Trophoblast cell (in vitro differentiated cells and primary cell): ENCODE measurements at regions not wholly inside any gene's neighbourhood (a gene's known extent, or its start where the extent isn't known, plus 50 kb on each side); places are given as distances from the start of the nearest gene placed in this dataset.

ENCODE experiments used
- DNase-seq, 2 donors: peaks; one replicate each; pipeline ENCODE4 v3.0.0-alpha.2; 2016
- H2AFZ ChIP-seq: 2 replicates; pipeline ENCODE4 v1.6.1; 2013; ENCODE audit warnings: low read length, moderate library complexity, mild to moderate bottlenecking; ENCODE audit not compliant: insufficient read depth, poor library complexity
- H2AK5ac ChIP-seq: 2 replicates; pipeline ENCODE4 v1.6.1; 2013; ENCODE audit warnings: mild to moderate bottlenecking, low read length
- H2BK120ac ChIP-seq: 2 replicates; pipeline ENCODE4 v1.6.1; 2013; ENCODE audit warnings: low read length, mild to moderate bottlenecking, moderate library complexity; ENCODE audit not compliant: insufficient read depth, poor library complexity
- H2BK12ac ChIP-seq: 2 replicates; pipeline ENCODE4 v1.6.1; 2013; ENCODE audit warnings: mild to moderate bottlenecking, low read length, moderate library complexity
- H2BK5ac ChIP-seq: 2 replicates; pipeline ENCODE4 v1.6.1; 2013; ENCODE audit warnings: low read length, low read depth, moderate library complexity, mild to moderate bottlenecking; ENCODE audit not compliant: poor library complexity
- H3K14ac ChIP-seq: 2 replicates; pipeline ENCODE4 v1.6.1; 2013; ENCODE audit warnings: mild to moderate bottlenecking, low read length
- H3K18ac ChIP-seq: 2 replicates; pipeline ENCODE4 v1.6.1; 2013; ENCODE audit warnings: mild to moderate bottlenecking, low read length
- H3K23ac ChIP-seq: 2 replicates; pipeline ENCODE4 v1.6.1; 2013; ENCODE audit warnings: low read length
- H3K27ac ChIP-seq: 2 replicates; pipeline ENCODE4 v1.5.1; 2013; ENCODE audit warnings: low read depth, mild to moderate bottlenecking, inconsistent platforms, low read length, moderate library complexity
- H3K27me3 ChIP-seq: 2 replicates; pipeline ENCODE4 v1.6.1; 2013; ENCODE audit warnings: inconsistent platforms, mild to moderate bottlenecking, low read length, moderate library complexity; ENCODE audit not compliant: insufficient read depth
- H3K36me3 ChIP-seq, 2 experiments: 1 replicate in 1 of 2; 2 replicates in 1 of 2; pipeline ENCODE4 v1.6.1; 2013; ENCODE audit warnings: low read length in 2 of 2, mild to moderate bottlenecking in 2 of 2, moderate library complexity in 1 of 2; ENCODE audit not compliant: insufficient read depth in 2 of 2, control insufficient read depth in 1 of 2
- H3K4ac ChIP-seq: 2 replicates; pipeline ENCODE4 v1.6.1; 2013; ENCODE audit warnings: low read depth, mild to moderate bottlenecking, low read length, moderate library complexity
- H3K4me1 ChIP-seq, 2 experiments: 1 replicate in 1 of 2; 2 replicates in 1 of 2; pipeline ENCODE4 v1.6.1; 2013; ENCODE audit warnings: low read length in 2 of 2, mild to moderate bottlenecking in 2 of 2, moderate library complexity in 1 of 2; ENCODE audit not compliant: insufficient read depth in 2 of 2, control insufficient read depth in 1 of 2
- H3K4me2 ChIP-seq: 2 replicates; pipeline ENCODE4 v1.6.1; 2013; ENCODE audit warnings: inconsistent platforms, mild to moderate bottlenecking, low read length, moderate library complexity
- H3K4me3 ChIP-seq: 2 replicates; pipeline ENCODE4 v1.5.1; 2013; ENCODE audit warnings: mild to moderate bottlenecking, low read depth, low read length, inconsistent platforms
- H3K79me1 ChIP-seq: one replicate; pipeline ENCODE4 v1.6.1; 2013; ENCODE audit warnings: low read length
- H3K79me2 ChIP-seq: 2 replicates; pipeline ENCODE4 v1.6.1; 2013; ENCODE audit warnings: low read length, mild to moderate bottlenecking; ENCODE audit not compliant: control insufficient read depth, insufficient read depth, poor library complexity
- H3K9ac ChIP-seq: 2 replicates; pipeline ENCODE4 v1.6.1; 2013; ENCODE audit warnings: mild to moderate bottlenecking, low read length
- H3K9me3 ChIP-seq: 2 replicates; pipeline ENCODE4 v1.6.1; 2013; ENCODE audit warnings: low read depth, mild to moderate bottlenecking, control low read depth, inconsistent platforms, low read length; ENCODE audit not compliant: insufficient read depth
- H4K12ac ChIP-seq: 2 replicates; pipeline ENCODE4 v1.6.1; 2013; ENCODE audit warnings: low read depth, mild to moderate bottlenecking, low read length, moderate library complexity
- H4K8ac ChIP-seq: 2 replicates; pipeline ENCODE4 v1.6.1; 2013; ENCODE audit warnings: low read depth, mild to moderate bottlenecking, low read length, moderate library complexity
- H4K91ac ChIP-seq: one replicate; pipeline ENCODE4 v1.6.1; 2013; ENCODE audit warnings: low read depth, mild to moderate bottlenecking, low read length, moderate library complexity
- WGBS: extraction: QIAGEN DNeasy Blood & Tissue Kit; methylation state at CpG from one replicate; pipeline ENCODE4 v1.1.7; 2013; ENCODE audit warnings: missing lambda C conversion rate; ENCODE audit not compliant: insufficient read length, insufficient coverage; ENCODE audit errors: extremely low coverage; 5-methylcytosine and 5-hydroxymethylcytosine counted together

DNA sequence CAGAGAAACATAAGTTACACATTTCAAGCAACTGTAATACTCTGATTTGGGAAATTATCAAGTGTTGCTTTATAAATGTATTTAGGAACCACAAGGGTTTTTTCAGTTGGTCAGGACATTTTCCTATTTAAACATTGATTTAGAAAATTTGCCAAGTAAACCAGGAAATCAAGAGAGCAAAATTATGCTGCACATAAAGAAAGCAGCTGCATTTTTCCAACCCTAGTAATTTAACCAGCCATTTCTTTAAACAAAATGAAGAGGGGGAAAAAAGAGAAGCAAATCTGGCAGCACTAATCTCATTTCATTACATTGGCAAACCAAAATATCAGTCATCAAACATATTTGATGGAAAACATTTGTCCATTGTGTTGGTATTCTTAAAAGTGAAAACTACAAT, 271.4 kb downstream of the TLE1 start:
- Histone ChIP-seq H3K23ac (no peak overlapping the region), H4K91ac (no peak overlapping the region), H4K8ac (no peak overlapping the region), H2BK12ac (no peak overlapping the region), H2AK5ac (no peak overlapping the region), H3K79me1 (peaks cover 10% of the 10 kb centered on the region), H2BK5ac (no peak overlapping the region), H3K27me3 (no peaks in the 10 kb centered on the region), H3K27ac (no peak overlapping the region), H3K4ac (no peak overlapping the region), H3K4me2 (no peak overlapping the region), H3K9ac (no peak overlapping the region), H3K79me2 (no peaks in the 10 kb centered on the region), H3K36me3 (no peaks in the 10 kb centered on the region), H2BK120ac (no peak overlapping the region), H3K18ac (no peak overlapping the region), H4K12ac (no peak overlapping the region), H3K4me1 (peaks cover 4 to 8% of the 10 kb centered on the region in 2 experiments), H3K14ac (no peak overlapping the region), H3K9me3 (no peaks in the 10 kb centered on the region), H3K4me3 (no peak overlapping the region), H2AFZ (no peak overlapping the region)
- DNase-seq: no peak

GRCh38 chr9:81417299-81417675, 272.1 kb downstream of the TLE1 start:
- Histone ChIP-seq H3K9me3 (no peaks in the 10 kb centered on the region), H3K4me3 (no peak overlapping the region), H3K4ac (no peak overlapping the region), H4K91ac (peak overlapping the region; percentile 38), H3K27me3 (no peaks in the 10 kb centered on the region), H2BK12ac (peak overlapping the region; percentile 15), H3K9ac (no peak overlapping the region), H2AK5ac (no peak overlapping the region), H3K27ac (peak overlapping the region; percentile 81), H3K79me1 (peaks cover 10% of the 10 kb centered on the region), H3K79me2 (no peaks in the 10 kb centered on the region), H2BK5ac (peak overlapping the region; percentile 7), H3K36me3 (no peaks in the 10 kb centered on the region), H2AFZ (no peak overlapping the region), H3K14ac (no peak overlapping the region), H3K4me1 (peaks cover 4 to 8% of the 10 kb centered on the region in 2 experiments), H4K8ac (no peak overlapping the region), H2BK120ac (peak overlapping the region; percentile 8), H3K23ac (no peak overlapping the region), H4K12ac (no peak overlapping the region), H3K18ac (no peak overlapping the region), H3K4me2 (no peak overlapping the region)
- WGBS: no CpG with 5 or more reads among the region's 2 CpGs
- no peak for DNase-seq

GRCh38 chr9:81416476-81417298, 272.7 kb downstream of the TLE1 start:
- DNase-seq: peak; percentile 16 to 76
- Histone ChIP-seq H3K14ac (no peak overlapping the region), H3K36me3 (no peaks in the 10 kb centered on the region), H3K4me3 (no peak overlapping the region), H3K4me1 (peaks cover 4 to 8% of the 10 kb centered on the region in 2 experiments), H3K4me2 (no peak overlapping the region), H4K91ac (no peak overlapping the region), H4K12ac (no peak overlapping the region), H2AFZ (no peak overlapping the region), H2BK120ac (peak overlapping the region; percentile 8), H3K4ac (no peak overlapping the region), H3K79me2 (no peaks in the 10 kb centered on the region), H3K27me3 (no peaks in the 10 kb centered on the region), H2BK12ac (peak overlapping the region; percentile 29), H3K9me3 (no peaks in the 10 kb centered on the region), H2AK5ac (no peak overlapping the region), H3K27ac (peak overlapping the region; percentile 81), H2BK5ac (peak overlapping the region; percentile 37), H4K8ac (no peak overlapping the region), H3K79me1 (peaks cover 10% of the 10 kb centered on the region), H3K9ac (no peak overlapping the region), H3K23ac (no peak overlapping the region), H3K18ac (no peak overlapping the region)
- no CpG with 5 or more reads among the region's 7 CpGs for WGBS

DNA sequence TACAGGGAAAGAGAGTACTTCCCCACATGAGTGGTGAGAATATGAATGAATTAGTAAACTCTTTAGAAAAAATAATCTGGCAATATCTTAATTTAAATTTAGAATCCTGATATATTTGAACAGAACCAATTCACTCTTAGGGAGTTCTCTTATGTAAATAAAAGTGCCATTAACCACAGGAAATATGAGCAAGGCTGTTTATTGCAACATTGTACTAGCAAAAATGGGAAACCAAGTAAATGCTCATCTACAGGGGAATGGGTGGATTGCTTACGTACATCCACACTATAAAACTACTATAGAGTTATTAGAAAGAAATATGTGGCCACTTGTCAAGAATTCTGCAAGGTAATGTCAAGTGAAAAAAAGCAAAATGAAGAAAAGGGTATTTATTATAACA, 274.5 kb downstream of the TLE1 start:
- H3K14ac ChIP-seq: no peak overlapping the region
- no peaks in the 10 kb centered on the region for H3K27me3 ChIP-seq
- no CpG with 5 or more reads among the region's 1 CpG for WGBS
- no peak overlapping the region for H2AK5ac ChIP-seq
- peaks cover 11% of the 10 kb centered on the region for H3K79me1 ChIP-seq
- no peak overlapping the region for H4K8ac ChIP-seq
- no peak overlapping the region for H4K91ac ChIP-seq
- no peak overlapping the region for H2BK120ac ChIP-seq
- H4K12ac ChIP-seq: no peak overlapping the region
- no peak overlapping the region for H3K4me2 ChIP-seq
- no peaks in the 10 kb centered on the region for H3K9me3 ChIP-seq
- H3K27ac ChIP-seq: no peak overlapping the region
- no peak overlapping the region for H3K23ac ChIP-seq
- no peak overlapping the region for H3K4me3 ChIP-seq
- H3K9ac ChIP-seq: no peak overlapping the region
- peaks cover 4 to 10% of the 10 kb centered on the region in 2 experiments for H3K4me1 ChIP-seq
- no peak overlapping the region for H2BK5ac ChIP-seq
- no peak overlapping the region for H3K4ac ChIP-seq
- no peak overlapping the region for H2AFZ ChIP-seq
- H3K36me3 ChIP-seq: no peaks in the 10 kb centered on the region
- no peak overlapping the region for H2BK12ac ChIP-seq
- no peak overlapping the region for H3K18ac ChIP-seq
- no peaks in the 10 kb centered on the region for H3K79me2 ChIP-seq
- no peak for DNase-seq
